Activated T-cell treated with anti-CD3 and anti-CD28 coated beads, Interleukin-2, amount 50 U/mL, for 1 hour (primary cell): ENCODE measurements at regions not wholly inside any gene's neighbourhood (a gene's known extent, or its start where the extent isn't known, plus 50 kb on each side); places are given as distances from the start of the nearest gene placed in this dataset.
A peak's percentile ranks its signal among the peaks of the same experiment; 100 is the strongest.

Experiments
- DNase-seq: peaks from one replicate; pipeline ENCODE4 v3.0.0-alpha.2; 2020

DNA sequence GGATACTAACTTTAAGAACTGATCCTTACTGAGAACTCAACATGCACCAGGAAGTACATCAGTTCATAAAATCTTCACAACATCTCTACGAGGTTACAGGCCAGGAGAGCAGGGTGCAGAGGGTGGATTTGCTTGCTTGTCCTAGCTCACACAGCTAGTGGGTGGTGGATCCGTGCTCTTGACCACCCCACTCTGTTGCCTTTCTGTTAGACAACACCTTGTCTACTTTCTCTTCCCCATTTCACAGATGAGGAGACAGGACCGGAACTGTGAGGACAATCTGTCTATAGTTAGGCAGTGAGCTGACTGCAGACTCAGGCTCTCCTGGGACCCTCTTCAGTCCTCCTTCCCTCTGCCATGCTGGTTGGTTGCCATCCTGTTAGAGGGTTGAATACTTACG is 221.7 kb upstream of the TLE3 start:
- DNase-seq = no peak

DNA sequence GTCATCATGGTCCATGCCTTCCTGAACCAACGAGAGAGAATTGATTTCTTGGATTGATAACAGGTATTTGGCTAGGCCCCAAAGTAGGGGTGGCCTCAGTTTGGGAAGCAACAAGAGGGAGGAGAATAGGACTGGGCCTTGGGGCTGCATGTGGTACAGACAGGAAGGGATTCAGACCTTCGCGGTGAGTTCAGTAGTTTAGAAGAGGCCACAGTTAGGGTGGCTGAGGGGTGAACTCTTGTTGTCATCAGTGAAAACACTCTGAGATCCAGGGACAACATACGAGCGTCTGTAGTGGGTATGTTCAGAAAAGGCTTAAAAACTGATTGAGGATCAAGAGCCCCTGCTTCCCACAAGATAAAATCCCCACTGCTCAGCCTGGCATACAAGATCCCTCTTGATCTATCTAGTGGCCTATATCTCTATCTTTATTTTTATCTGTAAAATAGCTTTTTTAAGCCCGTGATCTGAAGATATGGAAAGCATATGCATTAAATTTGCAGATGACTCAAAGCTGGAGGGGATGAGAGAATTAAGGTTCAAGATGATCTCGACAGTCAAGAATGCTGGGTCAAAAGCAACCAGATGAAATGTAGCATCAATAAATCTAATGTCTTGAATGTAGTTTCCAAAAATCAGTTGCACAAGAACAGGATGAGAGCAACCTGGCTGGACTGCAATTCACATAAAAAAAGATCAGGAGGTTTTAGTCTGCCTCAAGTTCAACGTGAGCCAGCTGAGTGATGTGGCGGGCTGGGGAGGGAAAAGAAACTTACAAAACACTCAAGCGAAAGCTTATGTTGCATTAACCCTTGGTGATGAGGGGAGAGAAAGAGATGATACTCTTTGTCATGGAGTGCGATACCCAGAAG is 221.1 kb upstream of the TLE3 start:
- DNase-seq = no peak

- no peak for DNase-seq
Observed at GRCh38 chr15:70316059-70316600, 218.4 kb upstream of the TLE3 start.

GRCh38 chr15:70315431-70315830 is 217.7 kb upstream of the TLE3 start:
- no peak for DNase-seq

DNA sequence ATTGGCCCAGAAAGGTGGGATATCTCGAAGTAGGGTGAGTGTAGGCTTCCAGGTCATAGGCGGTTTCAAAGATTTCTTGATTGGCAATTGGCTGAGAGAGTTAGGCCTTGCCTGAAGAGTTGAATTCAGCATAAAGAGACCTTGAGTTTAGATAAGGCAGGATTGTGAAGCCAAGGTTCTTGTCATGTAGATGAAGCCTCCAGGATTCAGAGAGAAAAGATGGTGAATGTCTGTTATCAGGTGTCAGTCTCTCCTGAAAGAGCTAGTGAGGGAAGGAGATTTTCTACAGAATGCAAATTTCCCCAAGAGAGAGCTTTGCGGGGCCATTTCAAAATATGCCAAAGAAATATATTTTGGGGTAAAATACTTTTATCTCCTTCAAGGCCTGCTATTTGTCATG is 217.0 kb upstream of the TLE3 start:
- no peak for DNase-seq

DNA sequence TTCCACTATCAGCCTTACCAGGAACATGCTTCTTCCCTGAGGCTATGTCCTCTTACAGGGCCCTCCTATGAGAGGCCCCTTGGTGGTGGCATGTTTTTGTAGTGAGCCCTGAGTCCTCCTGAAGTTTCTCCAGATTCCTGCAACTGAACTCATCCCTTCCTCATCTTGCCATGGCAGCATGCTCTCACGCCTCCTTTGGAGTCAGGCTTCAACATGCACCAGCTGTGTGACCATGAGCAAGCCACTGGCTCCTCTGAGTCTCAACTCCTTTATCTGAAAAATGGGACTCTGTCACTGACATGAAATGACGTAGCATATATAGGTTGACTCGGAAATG is 216.3 kb upstream of the TLE3 start:
- DNase-seq = no peak

- DNase-seq = no peak
Observed at GRCh38 chr15:70313099-70314017, 215.6 kb upstream of the TLE3 start.

DNA sequence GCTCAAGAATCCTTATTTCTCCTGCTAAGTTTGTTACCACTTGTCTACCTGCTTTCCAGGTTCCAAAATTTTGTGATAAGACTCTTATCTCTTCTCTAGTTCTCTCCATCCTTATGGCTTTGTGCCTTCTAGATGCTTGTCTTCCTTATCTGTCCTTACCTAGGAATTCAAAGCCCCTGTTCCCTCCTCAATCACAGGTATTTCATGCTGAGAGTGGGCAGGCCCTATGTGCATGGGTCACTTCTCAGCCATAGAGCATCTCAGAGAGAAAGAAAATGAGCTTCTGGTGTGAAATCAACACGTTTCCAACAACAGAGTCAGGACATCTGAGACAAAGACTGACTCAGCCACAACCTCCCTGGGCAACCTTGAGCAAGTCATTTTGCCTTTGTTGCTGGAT is 214.1 kb upstream of the TLE3 start:
- no peak for DNase-seq

- no peak for DNase-seq
Observed at GRCh38 chr15:70309716-70310115, 212.0 kb upstream of the TLE3 start.

- DNase-seq = no peak
Observed at GRCh38 chr15:70308735-70309434, 211.2 kb upstream of the TLE3 start.

GRCh38 chr15:70308011-70308734 is 210.5 kb upstream of the TLE3 start:
- DNase-seq = no peak

DNA sequence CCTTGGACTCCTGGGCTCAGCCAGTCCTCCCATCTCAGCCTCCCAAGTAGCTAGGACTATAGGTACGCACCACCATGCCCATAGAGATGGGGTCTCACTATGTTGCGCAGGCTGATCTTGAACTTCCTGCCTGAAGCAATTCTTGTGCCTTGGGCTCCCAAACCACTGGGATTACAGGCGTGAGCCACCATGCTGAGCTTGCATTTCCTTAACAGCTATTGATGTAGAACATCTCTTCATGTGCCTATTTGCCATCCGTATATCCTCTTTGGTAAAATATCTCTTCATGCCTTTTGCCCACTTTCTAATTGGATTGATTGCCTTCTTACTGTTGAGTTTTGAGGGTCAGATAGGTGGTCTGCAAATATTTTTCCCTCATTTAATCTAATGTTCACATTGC is 208.9 kb upstream of the TLE3 start:
- no peak for DNase-seq

- DNase-seq = no peak
Observed at GRCh38 chr15:70306081-70306480, 208.4 kb upstream of the TLE3 start.

GRCh38 chr15:70303981-70304380 is 206.3 kb upstream of the TLE3 start:
- DNase-seq = no peak

GRCh38 chr15:70302360-70302759 is 204.6 kb upstream of the TLE3 start:
- no peak for DNase-seq

- no peak for DNase-seq
Observed at GRCh38 chr15:70301396-70301795, 203.7 kb upstream of the TLE3 start.

DNA sequence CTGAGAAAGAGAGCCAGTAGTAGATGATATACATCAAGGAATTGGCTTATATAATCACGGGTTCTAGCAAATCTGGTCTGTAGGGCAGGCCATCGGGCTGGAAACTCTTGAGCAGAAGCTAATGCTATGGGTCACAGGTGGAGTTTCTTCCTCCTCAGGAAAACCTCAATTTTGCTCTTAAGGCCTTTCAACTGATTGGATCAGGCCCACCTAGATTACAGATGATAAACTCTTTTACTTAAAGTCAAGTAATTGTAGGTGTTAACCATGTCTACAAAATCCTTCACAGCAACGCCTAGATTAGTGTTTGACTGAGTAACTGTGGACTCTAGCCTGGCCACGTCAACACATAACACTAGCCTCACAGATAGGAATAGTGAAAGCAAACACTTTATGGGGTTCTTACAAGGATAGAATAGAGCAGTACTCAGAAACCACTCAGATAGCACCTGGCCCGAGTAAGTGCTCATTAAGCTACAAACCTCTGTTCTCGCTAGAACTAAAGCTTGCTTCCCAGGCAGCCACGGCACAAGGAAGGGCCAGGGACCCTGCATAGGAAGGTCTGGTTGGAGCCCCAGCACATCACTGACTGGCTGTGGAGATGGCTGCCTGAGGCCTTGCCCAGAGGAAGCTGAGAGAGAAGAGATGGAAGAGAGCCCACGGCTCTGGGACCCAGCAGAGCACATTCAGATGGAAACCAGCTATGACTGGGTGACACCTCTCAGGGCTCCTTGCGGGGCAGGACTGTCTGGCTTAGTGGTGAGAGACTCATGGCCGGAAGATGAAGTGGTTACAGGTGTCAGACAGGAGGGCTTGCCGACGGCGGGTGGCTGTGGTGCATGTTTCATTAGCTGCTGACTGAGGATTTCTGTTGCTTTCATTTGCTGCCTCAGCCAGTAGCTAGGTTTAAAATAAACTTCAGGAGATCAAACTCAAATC is 202.5 kb upstream of the TLE3 start:
- DNase-seq = peak; percentile 62

DNA sequence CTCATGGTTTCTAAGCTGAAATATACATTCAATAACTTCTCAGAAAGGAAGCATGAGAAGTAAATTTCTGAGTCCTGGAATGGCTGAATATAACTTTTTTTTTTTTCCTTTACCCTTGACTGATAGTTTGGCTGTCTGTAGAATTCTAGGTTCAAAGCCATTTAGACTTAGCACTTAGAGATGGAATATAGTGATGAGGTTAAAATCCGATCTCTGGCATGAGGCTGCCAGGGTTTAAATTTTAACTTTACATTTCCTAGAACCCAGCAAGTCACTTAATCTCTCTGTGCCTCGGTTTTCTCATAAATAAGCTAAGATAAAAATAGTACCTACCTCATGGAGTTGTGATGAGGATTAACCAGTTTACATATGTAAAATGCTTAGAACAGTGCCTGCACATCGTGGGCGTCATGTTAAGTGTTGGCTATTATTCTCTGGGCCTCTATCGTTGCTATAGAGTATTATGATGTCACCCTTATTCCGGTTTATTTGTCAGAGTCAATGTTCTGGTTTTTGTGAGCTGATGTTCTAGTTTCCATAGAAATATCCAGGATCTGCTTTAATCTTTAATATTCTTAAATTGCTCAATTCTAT is 199.8 kb upstream of the TLE3 start:
- no peak for DNase-seq

DNA sequence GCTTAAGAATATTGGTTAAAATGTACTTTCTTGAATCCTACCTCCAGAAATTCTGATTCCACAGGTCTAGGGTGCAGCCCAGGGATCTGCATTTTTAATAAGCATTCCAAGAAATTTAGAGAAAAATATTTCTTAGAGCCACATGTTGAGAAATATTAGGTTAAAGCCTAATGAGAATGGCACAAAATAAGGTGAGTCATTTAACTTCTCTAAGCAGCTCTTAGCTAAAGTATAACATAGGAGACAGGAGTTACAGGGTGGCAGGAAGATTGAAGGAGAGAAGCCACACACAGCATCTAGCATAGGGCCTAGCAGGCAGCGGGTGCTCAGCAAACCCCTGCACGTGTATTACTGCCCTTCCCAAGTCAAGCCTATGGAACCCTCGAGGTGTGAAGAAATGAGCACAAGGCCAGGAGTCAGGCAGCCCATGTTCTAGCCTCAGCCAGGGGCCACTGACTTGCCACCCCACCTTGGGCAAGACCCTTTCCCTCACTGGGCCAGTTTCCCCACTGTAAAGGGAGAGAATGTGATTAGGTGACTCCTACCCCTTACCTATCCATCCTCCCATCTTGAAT is 197.1 kb upstream of the TLE3 start:
- DNase-seq = no peak
